ENCODE measurements at regions not wholly inside any gene's neighbourhood (a gene's known extent, or its start where the extent isn't known, plus 50 kb on each side); places are given as distances from the start of the nearest gene placed in this dataset.

DNA sequence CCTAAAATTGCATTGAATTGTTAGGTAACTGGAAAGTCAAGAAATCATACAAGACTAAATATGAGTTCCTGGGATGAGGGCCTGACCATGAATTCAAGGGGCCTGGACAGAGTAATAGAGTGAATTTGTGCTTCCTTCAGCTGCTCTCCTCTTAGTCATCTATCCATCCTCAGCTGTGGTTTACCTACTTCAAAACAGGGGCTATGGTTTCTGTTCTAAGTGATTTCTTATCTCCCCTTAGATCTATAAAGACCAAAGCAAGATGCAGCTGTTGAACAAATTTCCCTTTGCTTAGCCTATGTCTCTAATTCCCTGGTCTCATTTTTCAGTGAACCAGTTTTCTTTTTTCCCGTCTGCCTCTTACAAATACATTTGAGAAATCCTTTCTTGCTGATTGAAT lies 428.5 kb downstream of the FAM181B start:
- TF ChIP-seq, protein P1, sequence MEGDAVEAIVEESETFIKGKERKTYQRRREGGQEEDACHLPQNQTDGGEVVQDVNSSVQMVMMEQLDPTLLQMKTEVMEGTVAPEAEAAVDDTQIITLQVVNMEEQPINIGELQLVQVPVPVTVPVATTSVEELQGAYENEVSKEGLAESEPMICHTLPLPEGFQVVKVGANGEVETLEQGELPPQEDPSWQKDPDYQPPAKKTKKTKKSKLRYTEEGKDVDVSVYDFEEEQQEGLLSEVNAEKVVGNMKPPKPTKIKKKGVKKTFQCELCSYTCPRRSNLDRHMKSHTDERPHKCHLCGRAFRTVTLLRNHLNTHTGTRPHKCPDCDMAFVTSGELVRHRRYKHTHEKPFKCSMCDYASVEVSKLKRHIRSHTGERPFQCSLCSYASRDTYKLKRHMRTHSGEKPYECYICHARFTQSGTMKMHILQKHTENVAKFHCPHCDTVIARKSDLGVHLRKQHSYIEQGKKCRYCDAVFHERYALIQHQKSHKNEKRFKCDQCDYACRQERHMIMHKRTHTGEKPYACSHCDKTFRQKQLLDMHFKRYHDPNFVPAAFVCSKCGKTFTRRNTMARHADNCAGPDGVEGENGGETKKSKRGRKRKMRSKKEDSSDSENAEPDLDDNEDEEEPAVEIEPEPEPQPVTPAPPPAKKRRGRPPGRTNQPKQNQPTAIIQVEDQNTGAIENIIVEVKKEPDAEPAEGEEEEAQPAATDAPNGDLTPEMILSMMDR (conservative IDR thresholded peaks at IDR 0.05 in 1 of 2, IDR thresholded peaks at IDR 0.05 in 1 of 2; ENCODE audit: extremely low read depth in 1 of 2, insufficient read depth in 1 of 2, low read depth in 1 of 2, low read length in 2 of 2): no peak
- TF ChIP-seq EZH2 (IDR thresholded peaks at IDR 0.05; ENCODE audit: borderline replicate concordance, low read length): no peak

Data from mammary epithelial cell (primary cell).